ENCODE measurements at regions not wholly inside any gene's neighbourhood (a gene's known extent, or its start where the extent isn't known, plus 50 kb on each side); places are given as distances from the start of the nearest gene placed in this dataset.

GRCh38 chr6:134707342-134708031 is 242.4 kb downstream of the ALDH8A1 start:
- H3K27me3 ChIP-seq = no peaks in the 10 kb centered on the region
- H3K4me3 ChIP-seq = no peak overlapping the region
- no peaks in the 10 kb centered on the region for H3K36me3 ChIP-seq
- H3K9me3 ChIP-seq = no peaks in the 10 kb centered on the region
- no peak for DNase-seq (ENCODE audit: low spot score)
- H3K27ac ChIP-seq = no peak overlapping the region
- H3K4me1 ChIP-seq = no peaks in the 10 kb centered on the region
- TF ChIP-seq CTCF (IDR thresholded peaks at IDR 0.05) = no peak

DNA sequence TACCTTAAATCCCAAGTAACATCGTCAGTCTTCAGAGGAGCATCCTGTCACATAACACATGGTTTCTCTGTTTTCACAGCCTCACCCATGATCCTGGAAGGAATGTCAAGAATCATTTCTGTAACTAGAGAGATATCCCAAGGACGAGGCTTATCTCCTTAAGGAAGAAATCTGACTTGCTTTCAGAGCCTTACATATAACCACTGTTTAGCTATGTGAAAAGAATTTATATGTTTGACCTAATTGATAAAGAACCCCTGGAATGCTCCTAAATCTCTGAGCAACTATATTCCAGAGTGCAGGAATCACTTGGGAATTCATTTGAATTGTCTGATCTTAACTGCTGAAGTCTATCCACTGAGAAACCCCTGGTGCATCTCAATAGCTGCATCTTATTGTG is 243.1 kb downstream of the ALDH8A1 start:
- TF ChIP-seq CTCF (IDR thresholded peaks at IDR 0.05) = no peak
- Histone ChIP-seq H3K27ac (no peak overlapping the region), H3K36me3 (no peaks in the 10 kb centered on the region), H3K27me3 (no peaks in the 10 kb centered on the region), H3K4me3 (no peak overlapping the region), H3K4me1 (no peaks in the 10 kb centered on the region), H3K9me3 (no peaks in the 10 kb centered on the region)
- DNase-seq (ENCODE audit: low spot score) = no peak

DNA sequence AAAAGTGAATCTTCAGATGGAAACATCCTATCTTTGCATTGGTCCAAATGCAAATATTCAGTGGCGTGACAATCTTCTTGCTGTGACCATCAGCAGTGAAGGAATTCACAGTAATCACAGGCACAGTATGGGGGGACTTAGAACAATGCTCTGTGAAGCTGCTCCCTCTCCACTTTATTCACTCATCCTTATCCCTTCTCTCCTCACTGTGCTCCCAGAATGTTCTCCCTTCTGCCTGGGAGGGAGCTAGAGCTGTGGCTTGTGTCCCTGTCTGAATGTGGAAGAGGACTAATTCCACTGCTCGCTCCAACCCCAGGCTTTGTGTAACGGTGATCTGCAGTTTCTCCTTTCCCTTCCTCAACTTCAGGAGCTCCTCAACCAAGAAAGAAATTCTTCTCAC is 243.7 kb downstream of the ALDH8A1 start:
- TF ChIP-seq CTCF (IDR thresholded peaks at IDR 0.05) = no peak
- DNase-seq (ENCODE audit: low spot score) = no peak
- Histone ChIP-seq H3K27ac (no peak overlapping the region), H3K4me1 (no peaks in the 10 kb centered on the region), H3K4me3 (no peak overlapping the region), H3K36me3 (no peaks in the 10 kb centered on the region), H3K27me3 (no peaks in the 10 kb centered on the region), H3K9me3 (no peaks in the 10 kb centered on the region)

DNA sequence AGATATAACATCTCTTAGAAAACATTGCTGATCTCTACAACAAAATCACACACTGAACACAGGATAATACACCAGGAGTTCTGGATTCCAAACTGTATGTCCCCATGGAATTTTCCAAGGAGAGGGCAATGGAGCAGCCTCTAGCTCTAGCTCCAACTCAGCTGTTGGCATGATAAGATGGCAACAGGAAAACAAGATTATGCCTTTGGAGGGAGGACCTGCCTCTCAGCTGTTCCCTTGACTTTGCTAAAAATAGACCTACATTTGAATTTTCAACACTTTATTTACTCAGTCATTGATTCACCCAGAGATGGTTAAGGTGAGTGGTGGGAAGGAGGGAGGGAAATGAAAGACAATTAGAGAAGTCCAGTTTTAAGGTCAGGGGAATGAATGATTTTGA is 246.7 kb downstream of the ALDH8A1 start:
- Histone ChIP-seq H3K4me3 (no peak overlapping the region), H3K27ac (no peak overlapping the region), H3K9me3 (no peaks in the 10 kb centered on the region), H3K4me1 (no peaks in the 10 kb centered on the region), H3K36me3 (no peaks in the 10 kb centered on the region), H3K27me3 (no peaks in the 10 kb centered on the region)
- DNase-seq (ENCODE audit: low spot score) = no peak
- TF ChIP-seq CTCF (IDR thresholded peaks at IDR 0.05) = no peak

DNA sequence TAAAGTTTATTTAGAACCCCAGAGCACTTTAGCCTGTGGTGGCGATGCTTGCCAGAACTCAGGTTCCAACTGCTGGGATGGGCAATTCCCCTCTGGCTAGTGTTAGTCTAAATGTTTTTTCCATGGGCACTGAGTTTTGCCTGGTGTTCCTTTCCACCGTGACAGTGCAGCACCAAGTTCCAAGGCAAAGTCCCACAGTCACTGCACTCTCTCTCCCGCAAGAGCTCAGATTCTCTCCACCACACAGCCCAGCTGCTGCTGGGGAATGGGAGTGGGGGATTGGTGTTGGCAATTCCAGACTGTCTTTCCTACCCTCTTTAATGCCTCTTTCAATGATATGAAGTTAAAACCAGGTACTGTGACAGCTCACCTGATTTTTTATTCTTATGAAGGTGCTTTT is 247.6 kb downstream of the ALDH8A1 start:
- H3K27ac ChIP-seq = no peak overlapping the region
- no peaks in the 10 kb centered on the region for H3K36me3 ChIP-seq
- H3K4me3 ChIP-seq = no peak overlapping the region
- no peaks in the 10 kb centered on the region for H3K9me3 ChIP-seq
- H3K27me3 ChIP-seq = no peaks in the 10 kb centered on the region
- TF ChIP-seq CTCF (IDR thresholded peaks at IDR 0.05) = no peak
- H3K4me1 ChIP-seq = no peaks in the 10 kb centered on the region
- DNase-seq (ENCODE audit: low spot score) = no peak

- DNase-seq (ENCODE audit: low spot score) = no peak
- no peak for TF ChIP-seq CTCF (IDR thresholded peaks at IDR 0.05)
- no peaks in the 10 kb centered on the region for H3K27me3 ChIP-seq
- no peaks in the 10 kb centered on the region for H3K4me1 ChIP-seq
- H3K36me3 ChIP-seq = no peaks in the 10 kb centered on the region
- no peak overlapping the region for H3K4me3 ChIP-seq
- no peaks in the 10 kb centered on the region for H3K9me3 ChIP-seq
- no peak overlapping the region for H3K27ac ChIP-seq
These were observed 248.6 kb downstream of the ALDH8A1 start for GRCh38 chr6:134701301-134701700.
